Ascending aorta (tissue), 2 donors: ENCODE measurements at regions not wholly inside any gene's neighbourhood (a gene's known extent, or its start where the extent isn't known, plus 50 kb on each side); places are given as distances from the start of the nearest gene placed in this dataset.

Experiments used
- DNase-seq, 2 donors: peaks; one replicate each; pipeline ENCODE4 v3.0.0-alpha.2; 2019; ENCODE audit warnings: low spot score in 2 of 2
- H3K27ac ChIP-seq, 2 donors: fragments of 200-600 bp; sonication (generic); one replicate each; pipeline ENCODE4 v1.5.1; 2016 to 2017; ENCODE audit warnings: mild to moderate bottlenecking in 1 of 2
- H3K27me3 ChIP-seq: fragments of 200-600 bp; sonication (generic); one replicate; pipeline ENCODE4 v1.5.1; 2017
- H3K36me3 ChIP-seq, 2 donors: fragments of 200-600 bp; sonication (generic); one replicate each; pipeline ENCODE4 v1.5.1; 2016
- H3K4me1 ChIP-seq, 2 donors: fragments of 200-600 bp; sonication (generic); one replicate each; pipeline ENCODE4 v1.5.1; 2016 to 2017; ENCODE audit warnings: mild to moderate bottlenecking in 1 of 2
- H3K4me3 ChIP-seq, 2 donors: fragments of 200-600 bp; sonication (generic); one replicate each; pipeline ENCODE4 v1.5.1; 2016 to 2017; ENCODE audit warnings: mild to moderate bottlenecking in 1 of 2
- H3K9me3 ChIP-seq, 2 donors: fragments of 200-600 bp; sonication (generic); one replicate each; pipeline ENCODE4 v1.5.1; 2016
- intact Hi-C: fragments of 100-400 bp; cut with DNase I; formaldehyde crosslinking; loops from one replicate; pipeline ENCODE4 v1.15.1; 2023
- TF ChIP-seq, protein P1 (sequence below), 3 experiments: fragments of 200-600 bp in 2 of 3; fragments of 450-650 bp in 1 of 3; sonication (generic) in 2 of 3; IDR thresholded peaks; one replicate each; pipeline ENCODE4 v1.5.1; 2016 to 2019; ENCODE audit warnings: antibody characterized with exemption in 3 of 3, mild to moderate bottlenecking in 1 of 3, moderate library complexity in 1 of 3

DNA sequence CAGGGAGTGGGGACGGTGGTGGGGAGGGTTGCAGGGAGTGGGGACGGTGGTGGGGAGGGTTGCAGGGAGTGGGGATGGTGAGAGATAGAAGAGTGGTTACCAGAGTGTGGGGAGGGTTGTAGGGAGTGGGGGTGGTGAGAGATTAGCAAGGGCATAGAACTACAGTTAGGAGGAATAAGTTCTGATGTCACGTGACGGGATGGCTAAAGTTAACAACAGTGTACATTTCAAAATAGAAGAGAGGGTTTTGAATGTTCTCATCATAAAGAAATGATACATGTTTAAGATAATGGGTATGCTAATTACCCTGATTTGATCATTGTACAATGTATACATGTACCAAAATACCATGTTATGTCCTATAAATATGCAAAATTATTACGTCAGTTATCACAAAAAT, 57.6 kb upstream of the FRMD1 start:
- TF ChIP-seq, protein P1, sequence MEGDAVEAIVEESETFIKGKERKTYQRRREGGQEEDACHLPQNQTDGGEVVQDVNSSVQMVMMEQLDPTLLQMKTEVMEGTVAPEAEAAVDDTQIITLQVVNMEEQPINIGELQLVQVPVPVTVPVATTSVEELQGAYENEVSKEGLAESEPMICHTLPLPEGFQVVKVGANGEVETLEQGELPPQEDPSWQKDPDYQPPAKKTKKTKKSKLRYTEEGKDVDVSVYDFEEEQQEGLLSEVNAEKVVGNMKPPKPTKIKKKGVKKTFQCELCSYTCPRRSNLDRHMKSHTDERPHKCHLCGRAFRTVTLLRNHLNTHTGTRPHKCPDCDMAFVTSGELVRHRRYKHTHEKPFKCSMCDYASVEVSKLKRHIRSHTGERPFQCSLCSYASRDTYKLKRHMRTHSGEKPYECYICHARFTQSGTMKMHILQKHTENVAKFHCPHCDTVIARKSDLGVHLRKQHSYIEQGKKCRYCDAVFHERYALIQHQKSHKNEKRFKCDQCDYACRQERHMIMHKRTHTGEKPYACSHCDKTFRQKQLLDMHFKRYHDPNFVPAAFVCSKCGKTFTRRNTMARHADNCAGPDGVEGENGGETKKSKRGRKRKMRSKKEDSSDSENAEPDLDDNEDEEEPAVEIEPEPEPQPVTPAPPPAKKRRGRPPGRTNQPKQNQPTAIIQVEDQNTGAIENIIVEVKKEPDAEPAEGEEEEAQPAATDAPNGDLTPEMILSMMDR (IDR thresholded peaks at IDR 0.05): no peak
- Histone ChIP-seq H3K9me3 (no peaks in the 10 kb centered on the region), H3K27me3 (no peaks in the 10 kb centered on the region), H3K4me3 (no peak overlapping the region), H3K4me1 (peaks cover 0 to 3% of the 10 kb centered on the region in 2 donors), H3K36me3 (no peaks in the 10 kb centered on the region), H3K27ac (no peak overlapping the region)
- DNase-seq: no peak
- intact Hi-C loops: no loop called here

DNA sequence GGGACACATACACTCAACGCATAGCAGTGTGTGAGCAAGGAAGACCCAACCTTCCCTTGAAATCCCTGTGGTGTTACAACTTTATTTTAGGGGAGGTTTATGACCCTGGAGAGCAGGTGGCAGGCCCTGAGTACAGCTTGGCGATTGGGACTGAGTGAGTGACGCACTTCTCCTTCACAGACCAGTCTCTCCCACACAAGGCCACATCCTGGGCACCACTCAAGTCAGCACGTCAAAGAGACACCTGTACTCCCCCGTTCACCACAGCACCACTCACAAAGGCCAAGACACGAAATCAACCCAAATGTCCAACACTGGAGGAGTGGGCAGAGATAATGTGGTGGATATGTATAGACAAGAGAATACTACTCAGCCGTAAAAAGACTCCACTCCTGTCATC, 57.0 kb upstream of the FRMD1 start:
- H3K27ac ChIP-seq: no peak overlapping the region
- DNase-seq: no peak
- H3K9me3 ChIP-seq: no peaks in the 10 kb centered on the region
- no peak overlapping the region for H3K4me3 ChIP-seq
- intact Hi-C loops: no loop called here
- TF ChIP-seq, protein P1 (IDR thresholded peaks at IDR 0.05): no peak
- no peaks in the 10 kb centered on the region for H3K36me3 ChIP-seq
- peaks cover 0 to 3% of the 10 kb centered on the region in 2 donors for H3K4me1 ChIP-seq
- no peaks in the 10 kb centered on the region for H3K27me3 ChIP-seq

DNA sequence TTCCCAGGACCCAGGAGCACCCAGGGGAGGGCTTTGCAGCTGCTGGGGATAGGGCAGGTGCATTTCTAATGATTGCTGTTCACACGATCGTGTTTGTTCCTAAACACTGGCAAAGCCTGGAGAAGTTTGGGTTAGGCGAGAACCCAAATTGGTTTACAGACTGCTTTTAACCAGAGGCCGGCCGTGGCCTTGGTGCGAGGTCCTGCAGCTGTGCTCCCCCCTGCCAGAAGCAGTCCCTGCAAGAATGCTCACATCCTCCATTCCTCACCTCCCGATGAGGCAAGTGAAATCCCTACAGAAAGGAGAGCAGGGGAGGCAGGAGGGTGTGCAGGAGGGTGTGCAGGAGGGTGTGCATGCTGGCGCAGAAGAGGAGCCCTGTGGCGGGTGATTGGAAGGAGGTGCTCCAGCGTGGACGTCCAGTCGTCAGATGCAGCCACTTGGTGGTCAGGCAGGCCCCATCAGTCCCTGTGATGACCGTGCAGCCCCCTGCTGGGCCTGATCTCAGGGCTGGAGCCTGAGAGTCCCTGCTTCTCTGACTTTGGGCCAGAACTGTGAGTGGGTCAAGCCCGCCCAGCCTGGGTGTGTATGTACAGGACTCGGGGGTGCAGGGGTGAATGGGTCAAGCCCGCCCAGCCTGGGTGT, 55.7 kb upstream of the FRMD1 start:
- no peaks in the 10 kb centered on the region for H3K9me3 ChIP-seq
- peaks cover 0 to 3% of the 10 kb centered on the region in 2 donors for H3K4me1 ChIP-seq
- H3K27me3 ChIP-seq: no peaks in the 10 kb centered on the region
- TF ChIP-seq, protein P1 (IDR thresholded peaks at IDR 0.05): no peak
- no peak overlapping the region for H3K27ac ChIP-seq
- no peak overlapping the region for H3K4me3 ChIP-seq
- intact Hi-C loops: no loop called here
- no peaks in the 10 kb centered on the region for H3K36me3 ChIP-seq
- no peak for DNase-seq

DNA sequence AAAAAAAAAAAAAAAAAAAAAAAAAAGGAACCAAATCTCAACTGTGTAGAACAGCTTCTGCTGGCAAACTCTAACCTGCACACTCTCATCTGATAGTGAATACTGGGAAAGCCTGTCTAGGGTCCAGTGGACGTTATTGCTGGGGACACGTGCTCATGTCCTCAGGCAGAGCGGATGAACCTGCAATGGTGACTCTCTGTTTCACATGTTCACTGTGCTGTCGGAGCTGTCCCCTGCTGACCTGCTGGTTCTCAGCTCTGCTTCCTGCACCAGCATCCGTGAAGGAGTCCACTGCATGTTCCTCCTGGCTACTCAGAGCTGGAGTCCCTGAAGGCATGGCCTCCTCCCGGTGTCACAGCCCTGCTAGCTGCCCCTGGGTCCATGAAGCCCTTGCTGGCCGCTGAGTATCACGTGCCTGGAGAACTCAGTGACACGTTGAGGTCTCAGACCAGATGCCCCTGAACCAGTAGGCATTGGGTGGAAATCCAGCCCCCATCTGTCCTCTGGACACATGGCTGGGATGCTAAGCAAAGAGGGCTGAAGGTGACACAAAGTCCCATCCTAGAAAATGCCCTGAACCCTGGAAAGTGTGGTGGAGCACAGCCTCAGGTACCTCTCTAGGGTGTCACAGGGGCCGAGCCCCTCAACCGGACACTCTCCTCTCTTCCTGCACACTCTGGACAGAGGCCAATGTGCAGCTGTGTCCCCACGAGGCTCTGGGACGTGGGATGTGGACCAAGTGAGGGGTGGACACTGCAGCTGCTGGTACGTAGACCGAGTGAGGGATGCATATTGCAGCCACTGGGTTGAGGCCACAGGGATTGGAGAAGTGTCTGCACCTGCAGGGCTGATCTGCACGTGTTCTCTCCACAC, 54.9 kb upstream of the FRMD1 start:
- no peak overlapping the region for H3K27ac ChIP-seq
- TF ChIP-seq, protein P1 (IDR thresholded peaks at IDR 0.05): no peak
- DNase-seq: no peak
- no peaks in the 10 kb centered on the region for H3K36me3 ChIP-seq
- no peaks in the 10 kb centered on the region for H3K9me3 ChIP-seq
- H3K4me1 ChIP-seq: peaks cover 0 to 3% of the 10 kb centered on the region in 2 donors
- peak overlapping the region in 1 of 2 donors; percentile 57 for H3K4me3 ChIP-seq
- H3K27me3 ChIP-seq: no peaks in the 10 kb centered on the region
- intact Hi-C loops: no loop called here

DNA sequence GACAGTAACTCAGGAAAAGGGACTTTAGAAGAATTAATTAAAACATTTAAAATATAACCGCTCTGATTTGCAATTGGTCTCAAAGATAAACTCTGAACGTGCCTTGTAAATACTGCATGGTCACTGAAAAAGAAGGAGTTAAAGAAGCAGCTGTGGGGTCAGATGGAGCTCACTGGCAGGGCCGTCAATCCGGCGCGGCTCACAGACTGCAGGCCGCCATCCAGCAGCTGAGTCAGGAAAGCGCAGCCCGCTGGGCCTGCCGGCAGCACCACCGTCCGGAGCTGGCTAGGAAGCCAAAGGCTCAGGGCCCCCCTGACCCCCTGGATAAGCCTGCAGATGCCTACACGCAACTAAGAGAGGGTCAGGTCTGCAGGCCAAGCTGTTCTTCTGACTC, 54.2 kb upstream of the FRMD1 start:
- peak in 1 of 2 donors; percentile 64 for DNase-seq
- no peaks in the 10 kb centered on the region for H3K27me3 ChIP-seq
- intact Hi-C loops: no loop called here
- peak overlapping the region in 1 of 2 donors; percentile 15 for H3K27ac ChIP-seq
- no peaks in the 10 kb centered on the region for H3K36me3 ChIP-seq
- peak overlapping the region; percentile 45 to 57 for H3K4me3 ChIP-seq
- no peaks in the 10 kb centered on the region for H3K9me3 ChIP-seq
- peaks cover 0 to 3% of the 10 kb centered on the region in 2 donors for H3K4me1 ChIP-seq
- TF ChIP-seq, protein P1 (IDR thresholded peaks at IDR 0.05): no peak
